CD4-positive, alpha-beta T cell (primary cell): ENCODE measurements at regions not wholly inside any gene's neighbourhood (a gene's known extent, or its start where the extent isn't known, plus 50 kb on each side); places are given as distances from the start of the nearest gene placed in this dataset.

ENCODE experiments used
- ATAC-seq: fragments of 200-7000 bp; cut with Tn5 transposase; one replicate; pipeline ENCODE4 v1.10.0; 2022; ENCODE audit warnings: mild to moderate bottlenecking; ENCODE audit not compliant: poor library complexity
- CTCF ChIA-PET: fragments of 350-600 bp; sonication (Branson Sonifier 250); formaldehyde crosslinking; loops from one replicate; lab custom pipeline; 2021; ENCODE audit warnings: antibody characterized with exemption, inconsistent platforms; lab: Charles Lee
- POLR2A ChIA-PET: fragments of 350-600 bp; sonication (Branson Sonifier 250); formaldehyde crosslinking; loops from one replicate; lab custom pipeline; 2021; ENCODE audit warnings: antibody characterized with exemption, inconsistent platforms; lab: Charles Lee
- DNase-seq, 14 experiments: peaks; one replicate each; pipeline ENCODE4 v3.0.0-alpha.2; 2013 to 2020; ENCODE audit warnings: mixed read lengths in 2 of 14
- H3K27ac ChIP-seq, 2 donors: one replicate each; pipeline versions ENCODE4 v1.5.1 to v1.7.0; 2013; ENCODE audit warnings: low read length in 2 of 2, low read depth in 1 of 2, mild to moderate bottlenecking in 1 of 2
- H3K27me3 ChIP-seq, 2 experiments: 1 replicate in 1 of 2; 2 replicates in 1 of 2; pipeline versions ENCODE4 v1.6.1 to v1.7.0; 2013; ENCODE audit warnings: low read length in 2 of 2, control low read depth in 1 of 2, mild to moderate bottlenecking in 1 of 2, moderate library complexity in 1 of 2; ENCODE audit not compliant: insufficient read depth in 2 of 2, control insufficient read depth in 1 of 2
- H3K36me3 ChIP-seq: one replicate; pipeline ENCODE4 v1.6.1; 2013; ENCODE audit warnings: low read length, control low read depth; ENCODE audit not compliant: insufficient read depth
- H3K4me1 ChIP-seq: one replicate; pipeline ENCODE4 v1.6.1; 2013; ENCODE audit warnings: low read length, control low read depth; ENCODE audit not compliant: insufficient read depth
- H3K4me3 ChIP-seq: one replicate; pipeline ENCODE4 v1.5.1; 2013; ENCODE audit warnings: mild to moderate bottlenecking, low read length, moderate library complexity
- H3K9me3 ChIP-seq, 2 experiments: 1 replicate in 1 of 2; 2 replicates in 1 of 2; pipeline versions ENCODE4 v1.6.1 to v1.7.0; 2013; ENCODE audit warnings: low read length in 2 of 2, mild to moderate bottlenecking in 2 of 2, control low read depth in 1 of 2, moderate library complexity in 1 of 2; ENCODE audit not compliant: control insufficient read depth in 1 of 2, insufficient read depth in 1 of 2
- H3K27ac Mint-ChIP-seq: one replicate; pipeline ENCODE4 v1.8.0; 2020; ENCODE audit warnings: mixed read lengths
- H3K27me3 Mint-ChIP-seq: one replicate; pipeline ENCODE4 v1.8.0; 2021; ENCODE audit warnings: mixed read lengths
- H3K36me3 Mint-ChIP-seq: one replicate; pipeline ENCODE4 v1.8.0; 2021; ENCODE audit warnings: low read depth, mixed read lengths
- H3K4me1 Mint-ChIP-seq: one replicate; pipeline ENCODE4 v1.8.0; 2021; ENCODE audit warnings: low read depth, mixed read lengths
- H3K4me3 Mint-ChIP-seq: one replicate; pipeline ENCODE4 v1.8.0; 2020; ENCODE audit warnings: mild to moderate bottlenecking, mixed read lengths
- H3K9me3 Mint-ChIP-seq: one replicate; pipeline ENCODE4 v1.8.0; 2020; ENCODE audit warnings: mixed read lengths
- intact Hi-C, 2 experiments: fragments of 100-400 bp; cut with DNase I in 1 of 2; cut with micrococcal nuclease in 1 of 2; formaldehyde crosslinking; loops; one replicate each; pipeline versions ENCODE4 v1.15.1 to v1.9.0; 2023 to 2025; cut with DNase I, micrococcal nuclease
- TF ChIP-seq, protein P1 (sequence below): fragments of 200-600 bp; IDR thresholded peaks from one replicate; pipeline ENCODE4 v1.8.0; 2022; ENCODE audit warnings: antibody characterized with exemption, mild to moderate bottlenecking

- H3K27ac Mint-ChIP-seq = no peak overlapping the region
- H3K36me3 Mint-ChIP-seq = no peaks in the 10 kb centered on the region
- POLR2A ChIA-PET = no interaction called here
- H3K27ac ChIP-seq = no peak overlapping the region
- H3K9me3 ChIP-seq = no peaks in the 10 kb centered on the region
- DNase-seq (no peak), ATAC-seq (no peak)
- no peaks in the 10 kb centered on the region for H3K4me1 Mint-ChIP-seq
- no peaks in the 10 kb centered on the region for H3K36me3 ChIP-seq
- H3K4me3 ChIP-seq = no peak overlapping the region
- CTCF ChIA-PET = no interaction called here
- intact Hi-C loops = no loop called here
- H3K4me1 ChIP-seq = no peaks in the 10 kb centered on the region
- H3K9me3 Mint-ChIP-seq = no peaks in the 10 kb centered on the region
- TF ChIP-seq, protein P1, sequence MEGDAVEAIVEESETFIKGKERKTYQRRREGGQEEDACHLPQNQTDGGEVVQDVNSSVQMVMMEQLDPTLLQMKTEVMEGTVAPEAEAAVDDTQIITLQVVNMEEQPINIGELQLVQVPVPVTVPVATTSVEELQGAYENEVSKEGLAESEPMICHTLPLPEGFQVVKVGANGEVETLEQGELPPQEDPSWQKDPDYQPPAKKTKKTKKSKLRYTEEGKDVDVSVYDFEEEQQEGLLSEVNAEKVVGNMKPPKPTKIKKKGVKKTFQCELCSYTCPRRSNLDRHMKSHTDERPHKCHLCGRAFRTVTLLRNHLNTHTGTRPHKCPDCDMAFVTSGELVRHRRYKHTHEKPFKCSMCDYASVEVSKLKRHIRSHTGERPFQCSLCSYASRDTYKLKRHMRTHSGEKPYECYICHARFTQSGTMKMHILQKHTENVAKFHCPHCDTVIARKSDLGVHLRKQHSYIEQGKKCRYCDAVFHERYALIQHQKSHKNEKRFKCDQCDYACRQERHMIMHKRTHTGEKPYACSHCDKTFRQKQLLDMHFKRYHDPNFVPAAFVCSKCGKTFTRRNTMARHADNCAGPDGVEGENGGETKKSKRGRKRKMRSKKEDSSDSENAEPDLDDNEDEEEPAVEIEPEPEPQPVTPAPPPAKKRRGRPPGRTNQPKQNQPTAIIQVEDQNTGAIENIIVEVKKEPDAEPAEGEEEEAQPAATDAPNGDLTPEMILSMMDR = no peak
- no peak overlapping the region for H3K4me3 Mint-ChIP-seq
- no peaks in the 10 kb centered on the region for H3K27me3 Mint-ChIP-seq
- no peaks in the 10 kb centered on the region for H3K27me3 ChIP-seq
These were observed 205.3 kb upstream of the PRICKLE1 start for GRCh38 chr12:42794806-42795205.

DNA sequence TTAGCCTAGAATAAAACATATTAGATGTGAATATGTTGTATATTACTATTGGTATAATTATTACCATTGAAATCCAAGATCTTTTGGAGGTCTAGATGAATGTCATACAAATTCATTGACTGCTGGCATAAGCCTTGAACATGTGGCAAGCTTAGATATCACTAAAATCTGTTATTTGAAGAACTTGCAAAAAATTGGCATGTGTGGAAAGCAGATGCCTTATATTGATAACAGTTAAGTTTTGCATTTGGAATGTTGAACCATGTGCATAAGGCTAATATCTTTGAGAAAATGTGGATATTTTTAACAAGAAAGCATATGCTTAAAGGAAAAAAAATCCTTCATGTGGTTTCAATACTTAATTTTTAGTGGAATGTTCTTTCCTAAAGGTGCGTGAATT is 203.6 kb upstream of the PRICKLE1 start:
- Mint-ChIP-seq H3K4me3 (no peak overlapping the region), H3K27ac (no peak overlapping the region), H3K36me3 (no peaks in the 10 kb centered on the region), H3K9me3 (no peaks in the 10 kb centered on the region), H3K27me3 (no peaks in the 10 kb centered on the region), H3K4me1 (no peaks in the 10 kb centered on the region)
- intact Hi-C loops = no loop called here
- DNase-seq = no peak
- ChIA-PET CTCF (no interaction called here), POLR2A (no interaction called here)
- no peaks in the 10 kb centered on the region for H3K36me3 ChIP-seq
- H3K4me3 ChIP-seq = no peak overlapping the region
- H3K4me1 ChIP-seq = no peaks in the 10 kb centered on the region
- TF ChIP-seq, protein P1 = no peak
- no peak overlapping the region for H3K27ac ChIP-seq
- H3K9me3 ChIP-seq = peaks cover 0 to 4% of the 10 kb centered on the region in 2 experiments
- H3K27me3 ChIP-seq = no peaks in the 10 kb centered on the region
- no peak for ATAC-seq

DNA sequence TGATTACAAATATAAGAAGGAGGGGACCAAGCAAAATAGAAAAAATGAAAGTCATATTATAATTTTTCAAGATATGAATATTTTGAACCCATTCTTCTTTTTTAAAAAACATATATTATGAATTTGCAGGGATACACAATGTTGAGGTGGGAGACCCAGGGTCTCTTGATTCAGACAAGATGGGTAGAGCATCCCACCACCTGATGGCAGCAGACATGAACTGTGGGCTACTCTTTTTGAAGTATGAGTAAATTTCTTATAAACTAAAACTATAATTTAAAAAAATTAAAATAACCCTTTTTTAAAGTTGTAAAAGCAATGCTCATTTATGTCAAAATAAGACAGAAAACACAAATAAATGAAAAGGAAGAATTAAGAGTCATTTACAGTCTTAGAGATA is 202.7 kb upstream of the PRICKLE1 start:
- Mint-ChIP-seq H3K27ac (no peak overlapping the region), H3K36me3 (no peaks in the 10 kb centered on the region), H3K27me3 (no peaks in the 10 kb centered on the region), H3K4me3 (no peak overlapping the region), H3K4me1 (no peaks in the 10 kb centered on the region), H3K9me3 (no peaks in the 10 kb centered on the region)
- DNase-seq (no peak), ATAC-seq (no peak)
- ChIA-PET CTCF (no interaction called here), POLR2A (no interaction called here)
- Histone ChIP-seq H3K27ac (no peak overlapping the region), H3K27me3 (no peaks in the 10 kb centered on the region), H3K36me3 (no peaks in the 10 kb centered on the region), H3K4me1 (no peaks in the 10 kb centered on the region), H3K9me3 (peaks cover 0 to 4% of the 10 kb centered on the region in 2 experiments), H3K4me3 (no peak overlapping the region)
- TF ChIP-seq, protein P1 = no peak
- intact Hi-C loops = no loop called here
